NCI-H1436 treated with DMSO at 0.1 percent for 48 hours (cell line): ENCODE measurements at regions not wholly inside any gene's neighbourhood (a gene's known extent, or its start where the extent isn't known, plus 50 kb on each side); places are given as distances from the start of the nearest gene placed in this dataset.
"Not testable (repeated sequence)": the region's sequence is repeated elsewhere in the genome, so short reads cannot be mapped to it uniquely, and the experiment has no call there.

ENCODE experiments used
- DNase-seq: peaks from one replicate; lab custom pipeline; 2025; lab: John Stamatoyannopoulos, UW

DNA sequence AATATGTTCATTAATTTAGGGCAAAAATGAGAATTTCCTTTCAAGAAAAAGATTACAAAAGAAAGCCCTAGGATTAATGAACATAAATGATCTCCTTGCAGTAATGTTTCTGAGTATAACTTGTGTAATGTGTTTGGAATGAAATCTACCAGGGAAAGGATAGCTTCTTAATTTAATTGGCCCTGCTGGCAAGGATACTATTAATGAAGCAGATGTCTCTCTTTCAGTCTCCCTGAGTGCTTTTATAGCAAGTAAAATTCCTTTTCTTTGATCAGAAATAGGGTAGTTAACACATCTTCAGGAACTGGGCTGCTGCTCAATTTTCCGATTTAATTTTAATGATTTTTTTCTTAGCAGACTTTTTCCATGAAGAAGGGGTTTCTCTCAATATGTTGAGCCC lies 379.4 kb upstream of the PDE3A start:
- DNase-seq = no peak

DNA sequence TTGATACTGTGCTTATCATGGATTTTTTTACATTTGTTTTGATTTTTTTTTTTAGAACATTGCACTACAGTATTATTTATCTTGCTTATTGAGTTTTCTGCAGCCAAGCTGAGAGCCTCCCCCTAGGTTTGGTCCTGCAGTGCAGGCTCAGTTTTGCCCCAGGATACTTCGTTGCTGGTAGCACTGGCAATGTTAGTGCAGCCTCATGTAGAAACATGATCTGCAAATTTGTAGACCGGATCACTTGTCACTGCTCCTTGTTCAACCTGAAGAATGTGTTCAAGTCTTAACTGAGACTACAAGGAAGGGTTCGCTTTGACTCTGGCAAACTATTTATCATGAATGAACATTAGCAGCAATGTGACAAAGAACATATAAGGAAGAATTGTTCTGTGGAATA lies 377.2 kb upstream of the PDE3A start:
- DNase-seq = no peak

DNA sequence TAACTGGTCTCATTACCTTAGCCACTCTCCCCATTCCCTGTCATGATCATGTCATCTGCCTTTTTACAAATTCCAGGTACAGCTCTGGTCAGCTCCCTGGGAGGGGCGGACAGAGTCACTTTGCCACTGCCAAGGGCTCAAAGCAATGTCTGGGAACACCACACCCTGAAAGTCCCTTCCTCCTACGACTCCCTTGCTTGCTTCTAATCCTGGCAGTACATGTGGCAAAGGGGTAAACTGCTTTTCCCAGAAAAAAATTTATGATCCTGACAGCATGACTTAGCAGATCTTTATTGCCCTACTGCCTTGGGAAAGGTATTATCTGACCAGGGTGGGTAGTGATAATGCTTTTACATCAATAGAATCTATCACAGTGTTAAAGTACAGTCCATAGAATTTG lies 376.0 kb upstream of the PDE3A start:
- no peak for DNase-seq

DNA sequence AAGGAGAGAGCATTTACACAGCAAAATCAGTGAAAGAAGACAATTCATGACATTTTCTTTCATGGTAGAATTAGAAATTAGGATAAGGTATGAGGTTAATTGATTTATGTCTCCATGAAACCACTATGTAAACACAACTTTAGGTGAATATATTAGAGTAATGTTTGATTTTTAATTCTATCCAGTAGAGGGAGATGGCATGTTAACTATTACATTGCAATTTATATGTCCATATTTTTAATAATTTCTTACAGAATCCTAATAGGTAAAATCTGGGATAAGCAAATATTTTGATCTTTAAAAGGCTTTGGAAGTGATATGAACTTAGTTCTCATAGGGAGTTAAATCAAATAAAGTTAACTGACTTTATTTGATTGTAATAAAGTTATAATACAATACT lies 373.4 kb upstream of the PDE3A start:
- DNase-seq = no peak

DNA sequence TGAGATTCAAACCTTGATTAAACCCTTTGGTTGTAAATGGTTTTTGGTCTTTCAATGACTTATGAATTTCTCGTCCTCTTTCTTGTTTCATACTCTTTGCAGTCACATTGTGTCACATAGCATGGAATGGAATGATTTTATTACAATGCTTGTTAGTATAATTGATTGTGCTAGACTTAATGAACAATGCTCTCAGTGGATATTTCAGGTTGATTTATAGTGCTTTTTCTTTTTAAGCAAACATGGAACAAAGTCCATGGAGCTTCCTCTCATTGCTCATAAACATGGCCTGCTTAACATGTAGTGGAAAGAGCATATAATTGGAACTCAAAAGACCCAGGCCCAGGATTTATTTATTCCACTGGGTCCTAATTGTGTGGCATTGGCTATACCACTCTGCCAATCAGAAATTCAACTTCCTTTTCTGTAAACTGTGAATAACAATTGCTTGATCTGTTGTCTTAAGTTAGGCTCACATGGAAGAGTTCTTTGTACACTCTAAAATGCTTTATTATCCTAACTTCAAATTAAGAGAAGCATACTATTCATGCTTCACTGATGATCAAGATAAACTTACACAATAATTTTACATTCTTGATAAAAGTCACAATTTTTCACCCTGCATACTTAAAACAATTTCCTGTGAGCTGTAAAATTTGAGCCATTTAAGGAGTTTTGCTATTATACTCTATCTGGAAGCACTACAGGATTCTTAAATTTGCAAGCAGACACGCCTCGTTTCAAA lies 370.5 kb upstream of the PDE3A start:
- no peak for DNase-seq

DNA sequence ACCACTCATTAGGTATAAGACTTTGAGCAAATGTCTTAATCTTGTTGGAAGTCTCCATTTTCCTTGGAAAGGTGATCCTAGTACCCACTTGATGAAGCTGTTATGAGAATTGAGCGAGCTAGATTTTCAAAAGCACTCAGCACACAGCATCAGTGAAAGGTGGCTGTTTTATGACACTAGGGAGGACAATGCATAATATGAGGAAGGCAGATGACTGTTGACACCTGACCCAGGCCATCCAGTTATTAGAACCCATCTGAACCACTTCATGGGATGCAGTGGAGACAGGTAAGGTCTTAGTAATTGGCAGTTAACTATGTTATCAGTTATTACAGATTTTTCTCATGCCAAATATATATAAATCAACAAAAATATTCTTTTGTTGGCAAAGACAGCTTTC lies 369.9 kb upstream of the PDE3A start:
- DNase-seq = no peak

DNA sequence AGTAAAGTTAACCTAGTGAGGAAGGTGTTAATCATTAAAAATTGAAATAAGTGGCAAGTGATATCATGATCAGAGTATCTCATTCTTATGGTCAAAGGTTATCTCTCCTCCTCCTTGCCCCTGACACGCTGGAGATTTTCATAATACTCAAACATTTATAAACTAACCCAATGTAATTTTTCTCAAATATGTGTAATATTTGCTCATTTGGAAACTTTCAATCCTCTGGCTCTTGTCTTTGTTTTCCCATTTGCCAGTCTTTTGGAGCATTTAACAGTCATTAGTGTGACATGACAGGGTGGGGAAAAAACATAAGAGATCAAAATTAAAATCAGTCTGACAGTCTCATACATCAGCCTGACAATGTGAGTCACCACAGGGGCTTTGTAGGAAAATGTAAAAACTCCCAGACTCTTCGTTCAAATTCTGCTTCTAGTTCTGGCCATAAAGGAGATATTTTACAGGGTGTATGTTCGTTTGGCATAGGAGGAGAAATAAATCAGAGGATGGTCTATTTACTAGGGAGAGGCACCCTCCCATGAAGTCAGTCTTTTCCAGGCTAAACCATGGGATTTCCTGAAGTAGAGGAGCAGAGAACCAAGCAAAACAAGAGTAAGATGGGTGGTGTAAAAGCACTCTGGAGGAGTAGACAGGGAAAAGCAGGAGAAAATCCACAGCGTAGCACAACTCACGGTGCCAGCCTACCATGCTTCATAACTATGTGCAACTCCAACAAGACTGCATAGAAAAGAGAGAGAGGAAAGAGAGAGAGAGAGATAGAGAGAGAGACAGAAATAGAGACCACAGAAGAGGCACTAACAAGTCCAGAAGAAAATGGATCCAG lies 369.2 kb upstream of the PDE3A start:
- DNase-seq = no peak

DNA sequence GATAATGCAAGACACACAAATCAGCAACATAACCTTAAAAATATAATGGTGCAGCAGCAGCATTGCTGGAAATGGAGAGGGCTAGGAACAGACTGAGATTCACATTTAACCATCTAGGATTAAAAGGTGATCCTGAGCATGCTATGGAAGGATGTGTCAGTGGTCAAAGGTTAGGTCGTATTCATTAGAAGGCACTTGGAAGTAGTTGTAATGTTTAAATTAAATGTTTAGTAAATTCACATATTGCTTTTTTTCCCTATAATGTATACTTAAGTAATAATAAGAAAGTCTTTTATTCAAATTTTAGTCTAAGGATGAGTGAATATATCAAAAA lies 368.6 kb upstream of the PDE3A start:
- DNase-seq = no peak

DNA sequence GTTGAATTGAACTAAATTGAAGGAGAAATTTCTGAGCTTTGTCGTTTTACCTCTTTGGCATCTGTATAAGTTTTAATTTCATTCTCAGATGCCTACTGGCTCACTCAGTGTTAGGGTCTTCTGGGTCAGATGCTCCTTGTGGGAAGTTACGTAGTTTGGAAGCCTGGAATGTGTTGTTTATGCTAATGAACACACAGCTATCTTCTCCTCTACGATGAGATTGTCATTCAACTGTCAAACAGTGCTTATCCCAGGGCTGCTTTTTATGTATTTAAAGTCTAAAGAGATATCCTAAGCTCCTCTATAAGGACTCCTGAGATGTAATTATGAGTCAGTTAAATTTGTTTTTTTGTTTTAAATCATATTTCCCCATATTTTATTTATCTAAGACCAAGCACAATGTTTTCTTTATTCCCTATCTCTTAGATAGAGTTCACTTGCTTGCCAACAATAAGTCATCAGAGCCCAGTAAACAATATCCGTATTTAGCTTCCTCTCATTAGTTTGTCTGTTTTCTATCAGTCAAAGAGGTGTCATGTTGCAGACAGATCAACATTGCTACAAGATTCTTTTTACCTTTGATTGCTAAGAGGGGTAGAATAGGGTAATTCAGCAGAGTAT lies 368.0 kb upstream of the PDE3A start:
- peak; percentile 87 for DNase-seq

DNA sequence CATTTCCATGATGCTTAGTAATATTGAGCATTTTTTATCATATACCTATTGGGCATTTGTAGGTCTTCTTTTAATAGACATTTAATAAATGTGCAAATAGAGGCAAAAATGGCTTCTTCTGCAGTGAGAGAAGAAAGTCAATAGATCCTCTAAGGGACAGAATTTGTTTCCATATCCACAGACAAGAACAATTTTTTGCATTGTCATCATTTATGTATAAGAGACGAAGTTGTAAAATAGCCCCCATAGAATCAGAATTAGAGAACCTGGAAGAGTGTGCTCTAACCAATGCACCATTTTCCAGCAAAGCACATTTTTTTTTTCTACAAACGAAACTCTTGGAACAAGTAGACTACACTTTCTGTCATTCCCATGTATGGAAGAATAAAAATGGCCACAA lies 365.1 kb upstream of the PDE3A start:
- DNase-seq = no peak

DNA sequence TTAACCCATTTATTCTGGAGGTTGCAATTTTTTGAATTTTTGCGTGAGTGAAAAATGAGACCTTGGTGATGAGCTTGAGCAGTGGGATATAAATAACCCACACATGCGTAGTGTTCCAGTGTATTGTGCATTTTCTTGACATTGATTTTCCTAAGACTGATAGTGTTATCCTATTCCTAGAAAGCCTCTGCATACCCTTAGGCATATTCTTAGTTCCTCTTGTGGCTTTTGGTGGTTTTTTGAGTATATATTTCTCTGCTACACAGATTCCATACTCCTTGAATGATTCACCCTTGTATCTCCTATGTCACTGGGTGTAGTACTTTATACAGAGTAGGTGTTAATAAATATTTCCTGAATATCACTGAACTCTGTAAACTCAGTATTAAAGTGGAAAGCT lies 363.4 kb upstream of the PDE3A start:
- DNase-seq = no peak

DNA sequence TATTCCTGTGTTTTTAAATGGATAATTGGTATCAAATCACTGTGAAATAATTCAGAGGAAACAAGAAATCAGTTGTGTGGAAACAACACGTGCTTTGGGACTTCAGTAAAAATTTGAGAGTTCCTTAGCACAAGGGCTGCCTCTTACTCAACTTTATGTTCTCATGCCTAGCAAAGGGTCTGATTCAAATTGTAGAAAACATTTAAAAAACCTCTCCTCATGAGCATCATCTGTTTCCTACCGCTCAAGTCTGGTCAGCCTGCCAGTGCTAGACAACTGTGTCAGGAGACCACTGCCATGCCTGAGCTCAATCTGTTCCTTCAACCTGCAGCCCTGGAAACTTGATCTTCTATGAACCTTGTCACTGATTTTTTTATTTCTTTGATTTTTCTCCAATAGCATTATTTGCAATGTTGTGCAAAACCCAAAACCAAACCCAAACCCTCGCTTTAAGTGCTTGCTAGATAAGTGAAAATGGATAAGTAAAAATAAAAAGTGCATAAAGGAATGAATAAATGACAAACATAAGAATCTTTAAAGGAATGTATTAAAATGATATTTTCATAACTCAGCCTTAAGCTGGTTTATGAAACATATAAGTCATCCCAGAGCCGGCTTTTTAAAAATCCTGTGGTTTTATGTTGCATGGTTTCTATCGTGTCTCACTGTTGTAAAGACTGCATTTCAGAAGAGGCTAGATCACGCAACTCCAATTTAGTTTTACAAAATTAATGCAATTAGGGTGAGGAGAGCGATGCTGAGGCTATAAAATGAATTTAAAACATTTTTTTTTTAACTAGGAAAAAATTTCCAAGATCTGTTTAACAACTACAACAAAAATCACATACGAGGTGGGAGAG lies 361.2 kb upstream of the PDE3A start:
- DNase-seq = no peak

DNA sequence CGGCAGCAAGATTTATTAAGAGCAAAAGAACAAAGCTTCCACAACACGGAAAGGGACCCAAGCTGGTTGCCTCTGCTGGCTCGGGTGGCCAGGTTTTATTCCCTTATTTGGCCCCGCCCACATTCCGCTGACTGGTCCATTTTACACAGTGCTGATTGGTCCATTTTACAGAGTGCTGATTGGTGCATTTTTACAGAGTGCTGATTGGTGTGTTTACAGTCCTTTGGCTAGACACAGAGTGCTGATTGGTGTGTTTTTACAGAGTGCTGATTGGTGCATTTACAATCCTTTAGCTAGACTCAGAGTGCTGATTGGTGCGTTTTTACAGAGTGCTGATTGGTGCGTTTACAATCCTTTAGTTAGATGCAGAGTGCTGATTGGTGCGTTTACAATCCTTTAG lies 358.4 kb upstream of the PDE3A start:
- not testable (repeated sequence) for DNase-seq

DNA sequence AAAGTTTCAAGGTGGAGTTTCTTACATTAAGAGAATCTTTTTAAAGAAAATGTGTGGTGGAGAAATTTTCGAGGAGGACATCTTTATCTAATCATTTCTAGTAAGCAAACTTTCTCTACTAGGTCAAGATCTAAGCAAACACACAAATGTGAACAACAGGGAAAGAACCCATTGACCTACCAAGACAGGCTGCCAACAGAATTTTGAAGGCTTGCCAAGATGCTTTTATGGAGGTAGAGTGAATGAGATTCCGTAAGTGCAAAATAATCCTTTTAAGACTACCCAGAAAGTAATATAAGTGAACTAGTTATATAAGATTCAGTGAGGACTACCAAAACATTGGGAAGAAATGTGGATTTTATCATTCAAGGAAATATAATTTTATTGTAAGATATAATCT lies 357.1 kb upstream of the PDE3A start:
- DNase-seq = no peak

DNA sequence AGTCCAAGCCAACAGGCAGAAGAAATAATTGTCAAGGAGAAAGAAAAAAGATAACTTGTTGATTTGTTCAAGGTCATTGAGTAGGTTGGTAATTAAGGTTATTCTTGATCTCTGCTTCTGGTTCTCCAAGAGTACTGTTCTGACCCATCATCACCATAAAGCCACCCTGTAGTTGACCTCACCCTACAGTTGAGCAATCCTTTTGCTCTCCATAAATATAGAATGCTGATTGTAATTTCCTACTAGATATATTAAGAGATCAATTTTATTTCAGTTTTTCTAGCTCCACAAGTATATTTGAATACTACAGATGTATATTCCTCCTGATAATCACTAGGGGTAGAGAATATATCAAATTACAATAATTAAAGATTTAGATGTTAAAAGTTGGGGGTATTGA lies 350.5 kb upstream of the PDE3A start:
- no peak for DNase-seq

DNA sequence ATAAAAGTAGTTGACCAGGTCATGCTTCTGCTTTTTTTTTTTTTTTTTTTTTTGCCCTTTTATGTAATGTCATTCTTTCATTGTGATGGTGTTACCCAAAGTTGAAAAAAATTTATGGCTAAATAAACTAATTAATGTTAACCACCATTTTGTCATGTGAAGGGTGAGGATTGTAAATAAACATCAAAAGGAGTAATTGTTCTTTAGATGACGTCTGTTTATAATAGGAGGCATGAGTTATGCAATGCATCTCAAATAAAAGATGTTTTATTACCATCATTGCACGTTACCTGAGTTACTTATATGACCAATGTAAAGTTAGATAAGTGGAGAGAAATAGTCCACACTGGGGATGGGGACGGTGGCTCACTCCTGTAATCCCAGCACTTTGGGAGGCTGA lies 349.9 kb upstream of the PDE3A start:
- no peak for DNase-seq

DNA sequence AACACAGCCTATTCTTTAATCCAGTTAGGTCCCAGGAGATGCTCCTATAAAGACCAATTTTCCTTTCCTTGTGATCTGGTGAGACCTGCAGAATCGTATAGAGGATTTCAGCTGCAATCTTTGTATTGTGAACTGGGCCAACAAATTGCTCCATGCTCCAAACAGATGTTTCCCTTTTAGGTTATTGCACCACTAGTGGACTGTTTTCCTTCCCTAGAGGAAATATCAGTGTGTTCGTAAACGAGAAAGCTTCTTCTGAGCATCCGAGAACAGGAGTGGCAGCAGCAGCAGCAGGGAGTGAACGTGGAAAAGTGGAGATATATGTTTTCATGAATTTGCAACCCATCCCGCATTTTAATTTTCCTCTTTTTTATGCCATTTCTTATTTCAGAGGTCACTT lies 344.1 kb upstream of the PDE3A start:
- DNase-seq = no peak

DNA sequence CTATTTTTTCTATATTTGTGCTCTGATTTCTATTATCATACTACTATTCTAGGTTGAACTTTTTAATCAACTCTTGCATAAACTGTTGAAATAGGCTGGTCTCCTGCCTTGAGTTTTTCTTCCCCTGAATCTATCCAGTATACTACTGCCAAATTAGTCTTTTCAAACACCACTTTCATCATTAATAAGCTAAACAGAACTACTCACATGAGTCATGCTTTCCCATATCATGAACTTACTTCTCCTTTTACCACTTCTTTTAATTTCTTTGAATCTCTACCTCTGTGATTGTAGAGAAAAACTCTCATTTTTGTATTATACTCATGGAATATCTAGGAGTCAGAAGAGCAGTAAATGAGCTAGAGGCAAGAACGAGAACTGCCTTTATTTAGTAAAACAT lies 340.3 kb upstream of the PDE3A start:
- DNase-seq = no peak

DNA sequence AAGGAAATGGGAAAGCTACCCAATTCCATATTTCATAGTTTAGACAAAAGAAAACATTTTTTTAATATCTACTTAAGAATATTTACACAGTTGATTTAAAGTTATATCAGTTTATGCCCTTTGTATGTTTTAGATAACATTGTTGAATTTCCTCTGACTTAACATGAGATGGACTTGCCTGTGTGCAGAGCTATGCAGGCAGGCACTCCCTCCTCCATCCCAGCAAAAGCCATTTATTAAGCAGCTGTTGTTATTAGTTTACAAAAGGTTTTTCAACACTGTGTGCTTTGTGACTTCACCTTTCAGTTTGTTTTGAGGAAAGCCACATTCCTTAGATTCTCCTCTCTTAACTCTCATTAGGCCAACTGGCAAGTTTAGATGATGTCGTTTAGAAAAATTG lies 337.5 kb upstream of the PDE3A start:
- no peak for DNase-seq

DNA sequence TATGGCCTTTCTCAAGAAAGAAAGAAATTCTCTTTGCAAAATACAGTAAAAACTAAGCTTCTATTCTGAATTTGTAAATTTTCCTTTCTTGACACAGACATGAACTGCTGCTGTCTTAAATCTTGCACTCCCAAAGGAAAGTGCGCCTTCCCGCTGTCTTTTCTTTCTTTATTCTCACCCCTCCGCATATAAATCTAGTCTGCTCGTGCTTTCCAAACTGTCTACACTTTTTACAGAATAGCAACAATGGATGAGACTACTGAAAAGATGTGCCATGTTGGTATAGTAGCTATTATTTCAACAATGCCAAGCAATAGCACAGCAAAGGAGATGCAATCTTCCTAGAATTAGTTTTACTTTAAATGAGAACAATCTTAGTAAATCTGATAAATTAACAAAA lies 328.8 kb upstream of the PDE3A start:
- no peak for DNase-seq

DNA sequence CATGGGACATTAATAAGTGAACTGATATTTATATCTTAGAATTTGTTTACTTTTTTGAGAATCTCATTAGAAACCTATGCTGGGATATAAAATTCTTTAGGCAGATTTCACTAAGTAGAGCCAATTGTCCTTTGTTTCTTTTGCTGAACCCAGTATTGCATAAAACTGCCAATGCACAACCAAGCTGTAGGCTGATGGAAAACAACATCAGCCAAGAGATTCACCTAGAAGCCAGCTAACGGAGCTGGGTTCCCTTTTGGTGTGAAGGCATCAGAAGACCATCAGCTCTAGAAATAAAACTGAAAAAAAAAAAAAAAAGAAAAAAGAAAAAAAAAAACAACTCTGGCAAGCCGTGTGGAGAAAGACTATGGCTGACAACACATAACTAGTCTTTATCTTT lies 328.2 kb upstream of the PDE3A start:
- no peak for DNase-seq

DNA sequence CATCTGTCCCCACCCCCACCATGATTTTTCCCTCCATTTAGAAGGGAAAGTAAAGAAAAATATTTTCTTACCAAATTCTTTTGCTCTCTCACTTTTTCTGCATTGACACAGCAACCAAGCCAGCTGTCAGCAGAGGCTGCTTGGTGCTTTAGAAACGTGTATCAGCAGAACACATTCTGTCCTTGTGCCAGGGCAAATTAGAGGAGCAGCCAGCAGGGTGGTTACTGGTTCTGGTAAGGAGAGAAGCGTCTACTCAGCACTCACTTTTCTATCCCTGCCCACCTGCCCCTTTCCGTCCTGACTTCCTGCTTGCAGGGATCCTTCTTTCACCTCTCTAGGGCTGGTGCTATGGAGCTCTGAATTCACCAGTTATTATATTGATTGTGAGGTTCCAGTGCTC lies 327.5 kb upstream of the PDE3A start:
- no peak for DNase-seq
